Effector memory CD8-positive, alpha-beta T cell (primary cell): ENCODE measurements at regions not wholly inside any gene's neighbourhood (a gene's known extent, or its start where the extent isn't known, plus 50 kb on each side); places are given as distances from the start of the nearest gene placed in this dataset.

Experiments
- ATAC-seq: fragments of 150-1000 bp; cut with Tn5 transposase; replicated peaks from 2 replicates; pipeline ENCODE4 v1.10.0; 2021; ENCODE audit warnings: mild to moderate bottlenecking, moderate library complexity
- DNase-seq, 3 experiments: peaks; one replicate each; pipeline ENCODE4 v3.0.0; 2021
- H3K27ac Mint-ChIP-seq, 2 donors: one replicate each; pipeline ENCODE4 v1.8.0; 2022; ENCODE audit warnings: mild to moderate bottlenecking in 2 of 2, mixed read lengths in 2 of 2, moderate library complexity in 2 of 2
- H3K27me3 Mint-ChIP-seq, 2 donors: one replicate each; pipeline ENCODE4 v1.8.0; 2022; ENCODE audit warnings: mixed read lengths in 2 of 2
- H3K36me3 Mint-ChIP-seq: one replicate; pipeline ENCODE4 v1.8.0; 2022; ENCODE audit warnings: mild to moderate bottlenecking, moderate library complexity, mixed read lengths; ENCODE audit not compliant: insufficient read depth
- H3K4me1 Mint-ChIP-seq, 2 donors: one replicate each; pipeline ENCODE4 v1.8.0; 2022; ENCODE audit warnings: low read depth in 2 of 2, mixed read lengths in 2 of 2
- H3K4me3 Mint-ChIP-seq, 2 donors: one replicate each; pipeline ENCODE4 v1.8.0; 2022; ENCODE audit warnings: mild to moderate bottlenecking in 2 of 2, mixed read lengths in 2 of 2, moderate library complexity in 2 of 2
- H3K9me3 Mint-ChIP-seq, 2 donors: one replicate each; pipeline ENCODE4 v1.8.0; 2022; ENCODE audit warnings: mixed read lengths in 2 of 2

GRCh38 chr1:184919892-184920291, 54.4 kb downstream of the NIBAN1 start:
- Mint-ChIP-seq H3K27me3 (no peaks in the 10 kb centered on the region), H3K36me3 (peaks cover 3% of the 10 kb centered on the region), H3K9me3 (no peaks in the 10 kb centered on the region), H3K4me3 (peak overlapping the region in 1 of 2 donors; percentile 13), H3K4me1 (peaks cover 20 to 62% of the 10 kb centered on the region in 2 donors), H3K27ac (no peak overlapping the region)
- ATAC-seq (no peak), DNase-seq (no peak)

- ATAC-seq (no peak), DNase-seq (no peak)
- Mint-ChIP-seq H3K27ac (peak overlapping the region in 1 of 2 donors; percentile 12), H3K4me3 (no peak overlapping the region), H3K36me3 (peaks cover 3% of the 10 kb centered on the region), H3K9me3 (no peaks in the 10 kb centered on the region), H3K4me1 (peaks cover 24 to 67% of the 10 kb centered on the region in 2 donors), H3K27me3 (no peaks in the 10 kb centered on the region)
Measured at GRCh38 chr1:184915463-184916090, 58.7 kb downstream of the NIBAN1 start.

GRCh38 chr1:184914149-184914548, 60.2 kb downstream of the NIBAN1 start:
- Mint-ChIP-seq H3K4me3 (no peak overlapping the region), H3K27ac (peak overlapping the region in 1 of 2 donors; percentile 44), H3K9me3 (no peaks in the 10 kb centered on the region), H3K36me3 (peaks cover 3% of the 10 kb centered on the region), H3K4me1 (peaks cover 22 to 64% of the 10 kb centered on the region in 2 donors), H3K27me3 (no peaks in the 10 kb centered on the region)
- ATAC-seq (no peak), DNase-seq (no peak)

- H3K27me3 Mint-ChIP-seq = no peaks in the 10 kb centered on the region
- DNase-seq = no peak
- no peaks in the 10 kb centered on the region for H3K9me3 Mint-ChIP-seq
- H3K4me3 Mint-ChIP-seq = no peak overlapping the region
- H3K36me3 Mint-ChIP-seq = peaks cover 3% of the 10 kb centered on the region
- H3K27ac Mint-ChIP-seq = no peak overlapping the region
- H3K4me1 Mint-ChIP-seq = peaks cover 11 to 54% of the 10 kb centered on the region in 2 donors
- ATAC-seq = no peak
Measured at GRCh38 chr1:184912392-184912791, 61.9 kb downstream of the NIBAN1 start.

- no peak for ATAC-seq
- Mint-ChIP-seq H3K36me3 (peaks cover 2% of the 10 kb centered on the region), H3K4me1 (peaks cover 10 to 52% of the 10 kb centered on the region in 2 donors), H3K27ac (no peak overlapping the region), H3K4me3 (no peak overlapping the region), H3K9me3 (no peaks in the 10 kb centered on the region), H3K27me3 (no peaks in the 10 kb centered on the region)
- no peak for DNase-seq
Measured at GRCh38 chr1:184911830-184912229, 62.5 kb downstream of the NIBAN1 start.

GRCh38 chr1:184911103-184911745, 63.1 kb downstream of the NIBAN1 start:
- no peaks in the 10 kb centered on the region for H3K36me3 Mint-ChIP-seq
- H3K4me3 Mint-ChIP-seq = no peak overlapping the region
- peaks cover 8 to 48% of the 10 kb centered on the region in 2 donors for H3K4me1 Mint-ChIP-seq
- ATAC-seq (no peak), DNase-seq (no peak)
- no peaks in the 10 kb centered on the region for H3K27me3 Mint-ChIP-seq
- H3K9me3 Mint-ChIP-seq = no peaks in the 10 kb centered on the region
- peak overlapping the region in 1 of 2 donors; percentile 60 for H3K27ac Mint-ChIP-seq

GRCh38 chr1:184910691-184911091, 63.6 kb downstream of the NIBAN1 start:
- Mint-ChIP-seq H3K4me1 (peaks cover 8 to 45% of the 10 kb centered on the region in 2 donors), H3K27ac (peak overlapping the region; percentile 11 to 60), H3K9me3 (no peaks in the 10 kb centered on the region), H3K27me3 (no peaks in the 10 kb centered on the region), H3K36me3 (no peaks in the 10 kb centered on the region), H3K4me3 (no peak overlapping the region)
- DNase-seq = no peak
- ATAC-seq = no peak

GRCh38 chr1:184910005-184910404, 64.3 kb downstream of the NIBAN1 start:
- no peak for ATAC-seq
- DNase-seq = no peak
- Mint-ChIP-seq H3K27me3 (no peaks in the 10 kb centered on the region), H3K4me1 (peaks cover 14 to 46% of the 10 kb centered on the region in 2 donors), H3K4me3 (no peak overlapping the region), H3K27ac (peak overlapping the region; percentile 4 to 11), H3K36me3 (no peaks in the 10 kb centered on the region), H3K9me3 (no peaks in the 10 kb centered on the region)

GRCh38 chr1:184909019-184909418, 65.3 kb downstream of the NIBAN1 start:
- Mint-ChIP-seq H3K4me3 (no peak overlapping the region), H3K9me3 (no peaks in the 10 kb centered on the region), H3K27me3 (no peaks in the 10 kb centered on the region)

GRCh38 chr1:184908506-184908905, 65.8 kb downstream of the NIBAN1 start:
- DNase-seq = no peak
- Mint-ChIP-seq H3K36me3 (peaks cover 5% of the 10 kb centered on the region), H3K27ac (peak overlapping the region in 1 of 2 donors; percentile 69), H3K27me3 (no peaks in the 10 kb centered on the region), H3K4me1 (peaks cover 19 to 50% of the 10 kb centered on the region in 2 donors), H3K4me3 (no peak overlapping the region), H3K9me3 (no peaks in the 10 kb centered on the region)
- ATAC-seq = no peak

More at GRCh38 chr1:184909019-184909418, 65.3 kb downstream of the NIBAN1 start:
- DNase-seq (no peak), ATAC-seq (no peak)
- H3K27ac Mint-ChIP-seq = peak overlapping the region; percentile 15 to 69
- H3K36me3 Mint-ChIP-seq = peaks cover 5% of the 10 kb centered on the region
- peaks cover 19 to 54% of the 10 kb centered on the region in 2 donors for H3K4me1 Mint-ChIP-seq

- DNase-seq = no peak
- H3K4me3 Mint-ChIP-seq = no peak overlapping the region
- H3K36me3 Mint-ChIP-seq = peaks cover 5% of the 10 kb centered on the region
- H3K27ac Mint-ChIP-seq = peak overlapping the region in 1 of 2 donors; percentile 69
- ATAC-seq = no peak
- H3K4me1 Mint-ChIP-seq = peaks cover 22 to 53% of the 10 kb centered on the region in 2 donors
- H3K9me3 Mint-ChIP-seq = no peaks in the 10 kb centered on the region
- no peaks in the 10 kb centered on the region for H3K27me3 Mint-ChIP-seq
Measured at GRCh38 chr1:184907500-184907899, 66.8 kb downstream of the NIBAN1 start.

GRCh38 chr1:184906761-184907160, 67.5 kb downstream of the NIBAN1 start:
- Mint-ChIP-seq H3K27ac (peak overlapping the region in 1 of 2 donors; percentile 44), H3K36me3 (peaks cover 5% of the 10 kb centered on the region), H3K4me1 (peaks cover 18 to 50% of the 10 kb centered on the region in 2 donors), H3K27me3 (no peaks in the 10 kb centered on the region), H3K4me3 (no peak overlapping the region), H3K9me3 (no peaks in the 10 kb centered on the region)
- no peak for ATAC-seq
- no peak for DNase-seq

- no peaks in the 10 kb centered on the region for H3K27me3 Mint-ChIP-seq
- H3K4me3 Mint-ChIP-seq = peak overlapping the region; percentile 3 to 7
- H3K36me3 Mint-ChIP-seq = peaks cover 5% of the 10 kb centered on the region
- no peaks in the 10 kb centered on the region for H3K9me3 Mint-ChIP-seq
- H3K27ac Mint-ChIP-seq = peak overlapping the region; percentile 69 to 90
- DNase-seq = no peak
- ATAC-seq = no peak
- peaks cover 19 to 47% of the 10 kb centered on the region in 2 donors for H3K4me1 Mint-ChIP-seq
Measured at GRCh38 chr1:184905601-184906322, 68.5 kb downstream of the NIBAN1 start.
